T47D (cell line): ENCODE measurements at regions not wholly inside any gene's neighbourhood (a gene's known extent, or its start where the extent isn't known, plus 50 kb on each side); places are given as distances from the start of the nearest gene placed in this dataset.

Experiments used
- DNase-seq, 2 experiments: peaks; one replicate each; pipeline versions ENCODE4 v3.0.0 to v3.0.0-alpha.2; 2011 to 2012; ENCODE audit warnings: low read depth in 1 of 2, low spot score in 1 of 2
- JUND ChIP-seq: IDR thresholded peaks from 2 replicates; pipeline ENCODE4 v1.6.1; 2012; ENCODE audit warnings: low read depth
- in situ Hi-C: cut with HindIII; loops from 2 replicates; pipeline ENCODE4 v1.10.0; 2016; ENCODE audit warnings: low sequenced_read_pairs, low pct_unique_long_range_greater_than_20kb

- no peak for TF ChIP-seq JUND
- DNase-seq: no peak
- in situ Hi-C loops: no loop called here
These were observed 54.5 kb downstream of the ADRA2A start for GRCh38 chr10:111131168-111131799.

DNA sequence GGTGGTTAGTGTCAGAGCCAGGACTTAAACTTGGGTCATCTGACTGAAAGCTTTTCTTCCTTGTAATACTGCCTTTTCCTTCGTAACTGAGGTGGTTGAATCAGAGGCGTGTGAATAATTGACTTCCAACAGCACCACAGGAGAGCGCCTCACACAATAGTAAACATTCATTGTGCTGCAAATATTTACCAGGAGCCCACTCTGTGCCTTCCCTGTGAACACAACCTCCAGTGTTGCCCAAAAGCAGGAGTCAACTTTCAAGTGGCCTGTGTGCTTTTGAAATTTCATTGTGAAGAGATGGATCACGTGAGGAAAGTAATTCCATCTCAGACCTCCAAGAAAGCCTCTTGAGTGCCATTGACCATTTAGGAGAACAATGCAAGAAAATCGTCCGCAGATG is 60.2 kb downstream of the ADRA2A start:
- in situ Hi-C loops: no loop called here
- no peak for TF ChIP-seq JUND
- no peak for DNase-seq

DNA sequence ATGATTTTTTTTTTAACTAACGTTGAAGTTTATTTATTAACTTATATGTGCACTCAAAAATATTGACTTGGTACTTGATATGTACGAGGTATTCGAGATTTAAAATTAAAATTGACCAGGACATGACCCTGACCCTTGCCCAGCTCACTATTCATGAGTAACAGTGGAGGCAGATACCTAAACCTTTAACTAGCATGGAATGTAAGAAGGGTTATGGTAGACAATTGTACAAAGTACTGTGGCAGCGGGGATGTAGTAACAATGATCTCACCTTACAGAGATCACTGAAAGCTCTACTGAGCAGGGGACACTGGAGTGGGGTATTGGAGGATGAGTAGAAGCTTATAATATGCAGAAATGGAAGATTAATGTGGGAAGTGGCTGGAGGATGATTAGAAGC is 60.8 kb downstream of the ADRA2A start:
- TF ChIP-seq JUND: no peak
- no peak for DNase-seq
- in situ Hi-C loops: no loop called here

DNA sequence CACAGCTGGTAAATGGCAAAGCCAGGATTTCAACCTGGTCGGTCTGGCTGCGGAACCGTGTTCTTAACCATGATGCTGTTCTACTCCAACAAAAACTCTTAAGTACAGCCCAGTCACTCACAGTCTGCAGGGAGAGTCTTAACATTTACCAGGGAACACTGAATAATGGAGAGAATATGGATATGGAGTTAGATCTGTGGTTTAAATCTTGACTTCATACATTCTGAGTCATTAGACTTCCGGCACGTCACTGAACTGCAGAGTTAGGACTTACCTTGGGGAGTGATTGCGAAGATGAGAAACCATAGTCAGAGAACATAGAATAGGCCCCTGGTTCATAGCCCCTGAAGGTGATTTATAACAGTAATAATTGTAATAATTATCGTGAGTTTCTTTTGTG is 61.7 kb downstream of the ADRA2A start:
- TF ChIP-seq JUND: no peak
- in situ Hi-C loops: no loop called here
- DNase-seq: no peak

DNA sequence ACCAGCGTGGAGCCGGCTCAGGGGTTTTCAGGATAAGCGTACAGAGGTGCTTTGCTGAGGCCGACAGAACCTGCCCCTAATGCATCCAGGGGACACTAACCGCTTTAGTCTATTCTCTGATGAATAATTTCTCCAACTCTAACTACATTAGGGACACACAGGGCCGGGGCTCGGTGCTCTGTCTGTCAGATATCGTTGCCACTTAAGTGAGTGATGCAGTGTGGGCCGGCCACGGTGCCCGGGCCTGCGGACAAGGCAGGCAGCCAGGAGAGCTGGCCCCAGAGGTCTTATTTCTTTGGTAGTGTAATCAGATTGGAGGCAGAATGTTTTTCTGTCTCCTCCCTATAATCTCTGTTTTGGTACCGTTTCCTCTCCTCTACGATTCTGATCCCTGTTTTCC is 62.7 kb downstream of the ADRA2A start:
- no peak for DNase-seq
- in situ Hi-C loops: no loop called here
- no peak for TF ChIP-seq JUND

DNA sequence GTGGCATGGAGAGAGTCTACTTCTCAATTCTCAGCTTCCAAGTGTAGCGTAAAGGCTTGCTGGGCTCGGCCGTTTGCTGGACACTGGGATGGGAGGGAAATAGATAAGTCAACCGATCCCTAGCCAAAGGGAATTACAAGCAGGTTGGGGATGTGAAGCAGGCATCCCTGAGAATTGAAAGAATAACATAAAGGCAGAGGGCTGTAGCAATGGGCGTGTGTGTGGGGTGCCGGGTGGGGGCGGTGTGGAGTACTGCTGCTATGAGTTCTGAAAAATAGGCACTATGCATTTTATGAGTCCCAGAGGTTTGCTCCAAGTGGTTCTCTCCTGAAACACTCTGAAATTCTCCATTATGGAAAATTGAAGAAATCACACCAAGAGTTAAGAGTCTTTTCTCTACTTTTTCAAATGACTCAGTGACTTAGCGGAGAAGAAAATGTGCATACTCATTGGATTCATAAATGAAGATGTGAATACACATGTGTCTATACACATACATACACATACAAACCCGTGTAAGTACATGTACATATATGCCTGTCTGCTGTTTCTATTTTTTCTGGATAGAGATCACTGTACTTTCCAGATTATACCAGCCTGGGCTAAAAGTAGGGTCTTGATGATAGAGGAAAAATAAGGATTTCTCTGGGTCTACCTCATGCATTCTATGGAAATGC is 65.4 kb downstream of the ADRA2A start:
- no peak for TF ChIP-seq JUND
- in situ Hi-C loops: no loop called here
- no peak for DNase-seq

DNA sequence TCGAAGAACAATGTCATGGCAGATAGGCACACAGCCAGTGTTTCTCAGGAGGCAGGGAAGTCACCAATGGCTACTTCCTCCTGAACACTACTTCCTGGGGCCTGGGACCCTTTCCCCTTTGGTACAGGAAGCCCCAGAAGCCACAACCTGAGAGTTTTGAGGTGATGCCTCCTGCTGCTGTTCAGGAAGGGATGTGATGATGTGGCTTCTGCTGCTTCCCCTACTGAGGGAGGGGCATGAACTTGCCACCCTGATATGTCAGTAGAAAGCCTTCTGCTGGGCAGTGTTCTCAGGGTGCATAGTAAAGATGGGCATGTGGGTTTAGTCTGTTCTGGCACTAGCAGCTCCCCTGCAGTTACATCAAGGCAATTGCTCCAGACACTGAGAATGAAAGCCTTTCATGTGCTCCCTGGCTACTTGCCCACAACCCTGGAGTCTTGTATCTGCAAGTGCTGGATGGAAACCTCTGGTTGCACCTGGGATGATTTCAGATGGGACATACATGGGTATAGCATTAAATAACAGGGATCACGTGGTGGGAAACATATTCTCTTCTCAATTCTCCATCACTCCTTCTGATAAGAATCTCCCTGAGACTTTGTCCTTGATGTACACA is 69.3 kb downstream of the ADRA2A start:
- in situ Hi-C loops: no loop called here
- TF ChIP-seq JUND: no peak
- no peak for DNase-seq

DNA sequence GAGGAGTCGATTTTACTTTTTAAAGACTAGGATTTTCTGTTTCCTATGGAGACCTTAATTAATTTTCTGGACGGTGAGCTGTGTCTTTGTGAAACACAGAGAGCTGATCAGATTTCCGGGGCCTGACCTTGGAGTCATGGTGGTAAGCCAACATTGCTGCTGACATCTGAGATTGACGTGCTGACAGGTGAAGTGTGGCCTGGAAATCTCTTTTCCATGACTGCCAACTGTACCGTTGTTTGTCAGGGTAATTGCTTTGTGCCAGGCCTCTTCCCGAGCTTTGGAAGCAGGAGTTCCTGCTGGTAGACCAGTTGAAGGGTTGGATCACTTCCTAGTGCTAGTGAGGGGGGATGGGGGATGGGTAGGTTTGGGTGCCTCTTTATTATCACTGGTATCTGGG is 71.2 kb downstream of the ADRA2A start:
- DNase-seq: no peak
- in situ Hi-C loops: no loop called here
- no peak for TF ChIP-seq JUND

- no peak for TF ChIP-seq JUND
- in situ Hi-C loops: no loop called here
- DNase-seq: no peak
These were observed 71.6 kb downstream of the ADRA2A start for GRCh38 chr10:111148440-111148839.

GRCh38 chr10:111150691-111151090 is 73.9 kb downstream of the ADRA2A start:
- in situ Hi-C loops: no loop called here
- DNase-seq: no peak
- TF ChIP-seq JUND: no peak

DNA sequence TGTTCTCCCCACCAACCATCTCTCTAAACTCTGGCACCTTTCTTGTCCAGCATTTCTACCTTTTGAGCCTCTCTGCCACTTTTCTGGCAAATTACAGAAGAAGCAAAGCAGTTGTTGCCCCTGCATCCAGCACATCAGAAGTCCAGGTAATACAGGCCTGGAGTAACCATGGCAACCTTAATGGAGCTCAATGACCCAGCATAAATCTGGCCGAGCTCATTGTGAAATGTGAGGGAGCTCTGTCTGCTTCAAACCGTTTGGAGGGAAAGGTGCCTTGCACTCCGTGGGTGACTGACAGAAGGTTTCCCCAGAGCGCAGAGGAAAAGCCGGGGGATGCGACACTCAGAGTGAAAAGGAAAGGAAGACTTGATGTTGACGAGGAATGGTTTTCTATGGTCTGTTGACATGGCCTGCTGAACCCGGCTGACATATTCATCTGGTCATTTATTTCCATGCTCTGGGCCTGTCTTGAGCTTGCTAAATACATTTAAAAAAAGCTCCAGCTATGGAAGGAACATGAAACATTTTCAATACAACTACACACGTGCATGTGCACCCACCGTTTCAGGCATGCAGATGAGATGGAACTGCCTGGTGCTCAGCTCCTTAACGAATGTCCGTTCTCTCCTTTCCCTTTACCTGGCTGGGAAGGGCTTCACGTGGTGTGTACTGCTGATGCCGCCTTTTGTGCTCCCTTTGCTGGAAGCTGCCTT is 74.9 kb downstream of the ADRA2A start:
- TF ChIP-seq JUND: no peak
- DNase-seq: no peak
- in situ Hi-C loops: no loop called here

- in situ Hi-C loops: no loop called here
- no peak for TF ChIP-seq JUND
These were observed 79.9 kb downstream of the ADRA2A start for GRCh38 chr10:111156754-111157153.

GRCh38 chr10:111158595-111158994 is 81.8 kb downstream of the ADRA2A start:
- no peak for DNase-seq
- in situ Hi-C loops: no loop called here
- TF ChIP-seq JUND: no peak

More at GRCh38 chr10:111156754-111157153, 79.9 kb downstream of the ADRA2A start:
- no peak for DNase-seq
